IPS-20b (cell line): ENCODE measurements at regions not wholly inside any gene's neighbourhood (a gene's known extent, or its start where the extent isn't known, plus 50 kb on each side); places are given as distances from the start of the nearest gene placed in this dataset.

ENCODE experiments used
- H3K27ac ChIP-seq: one replicate; pipeline ENCODE4 v1.5.1; 2013; ENCODE audit warnings: low read length
- H3K27me3 ChIP-seq: 2 replicates; pipeline ENCODE4 v1.6.1; 2013; ENCODE audit warnings: mild to moderate bottlenecking, low read length, inconsistent platforms; ENCODE audit not compliant: insufficient read depth
- H3K36me3 ChIP-seq: 2 replicates; pipeline ENCODE4 v1.6.1; 2013; ENCODE audit warnings: low read depth, mild to moderate bottlenecking, inconsistent platforms, low read length, moderate library complexity; ENCODE audit not compliant: insufficient read depth
- H3K4me1 ChIP-seq: 2 replicates; pipeline ENCODE4 v1.6.1; 2013; ENCODE audit warnings: mild to moderate bottlenecking, control low read depth, inconsistent platforms, low read length, moderate library complexity; ENCODE audit not compliant: insufficient read depth
- H3K4me3 ChIP-seq: 2 replicates; pipeline ENCODE4 v1.5.1; 2013; ENCODE audit warnings: mild to moderate bottlenecking, low read length, inconsistent platforms
- H3K9ac ChIP-seq: 2 replicates; pipeline ENCODE4 v1.6.1; 2013; ENCODE audit warnings: low read depth, mild to moderate bottlenecking, inconsistent platforms, low read length, moderate library complexity
- H3K9me3 ChIP-seq: 2 replicates; pipeline ENCODE4 v1.6.1; 2013; ENCODE audit warnings: mild to moderate bottlenecking, low read depth, low read length, inconsistent platforms; ENCODE audit not compliant: insufficient read depth

DNA sequence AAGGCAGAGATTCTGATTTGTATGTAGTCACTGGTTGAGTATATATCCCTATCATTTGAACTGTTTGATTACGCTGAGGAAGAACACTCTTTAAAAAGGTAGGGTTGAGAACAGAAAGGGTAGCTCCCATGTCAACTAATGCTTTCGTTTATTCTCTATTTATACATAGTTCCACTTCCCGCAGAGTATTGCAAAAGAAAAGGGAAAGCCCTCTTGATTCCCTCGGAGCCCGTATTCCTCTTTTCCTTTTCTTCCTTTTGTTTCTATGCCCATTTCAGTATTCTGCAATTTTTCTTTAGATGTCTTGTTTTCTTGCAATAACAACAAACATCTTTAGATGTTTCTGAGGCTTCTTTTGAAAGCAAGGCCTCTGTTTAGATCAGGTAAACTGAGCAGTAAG, 78.2 kb downstream of the DNTTIP2 start:
- Histone ChIP-seq H3K4me1 (no peaks in the 10 kb centered on the region), H3K9me3 (no peaks in the 10 kb centered on the region), H3K36me3 (no peaks in the 10 kb centered on the region), H3K27ac (no peak overlapping the region), H3K4me3 (no peak overlapping the region), H3K9ac (no peak overlapping the region), H3K27me3 (no peaks in the 10 kb centered on the region)

DNA sequence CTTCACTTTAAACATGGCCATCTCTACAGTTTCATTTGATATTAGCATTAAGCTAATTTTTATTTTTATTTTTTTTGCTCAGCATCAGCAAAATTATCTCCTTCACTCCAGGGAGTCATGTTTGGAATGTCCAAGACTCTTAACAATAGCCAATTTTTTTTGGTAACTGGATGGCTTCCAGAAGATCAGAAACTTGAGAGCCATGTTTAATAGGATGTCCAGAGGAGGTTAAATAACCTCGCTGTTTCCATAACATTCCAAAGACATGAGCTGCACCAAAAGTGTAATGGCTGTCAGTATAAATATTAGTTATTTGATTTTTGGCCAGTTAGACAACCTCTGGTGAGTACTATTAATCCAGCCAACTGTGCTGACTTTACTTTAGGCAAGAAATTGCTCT, 80.7 kb downstream of the DNTTIP2 start:
- no peaks in the 10 kb centered on the region for H3K36me3 ChIP-seq
- no peaks in the 10 kb centered on the region for H3K27me3 ChIP-seq
- no peak overlapping the region for H3K4me3 ChIP-seq
- H3K9ac ChIP-seq: no peak overlapping the region
- no peaks in the 10 kb centered on the region for H3K9me3 ChIP-seq
- H3K4me1 ChIP-seq: no peaks in the 10 kb centered on the region
- H3K27ac ChIP-seq: no peak overlapping the region

GRCh38 chr1:93784538-93784937, 94.5 kb downstream of the DNTTIP2 start:
- H3K27ac ChIP-seq: no peak overlapping the region
- no peak overlapping the region for H3K9ac ChIP-seq
- 0 out of 2 replicates have a peak, but pooled peaks cover under 1% of the 10 kb centered on the region for H3K4me1 ChIP-seq
- no peaks in the 10 kb centered on the region; the same call in 1 of the 2 replicates for H3K9me3 ChIP-seq
- no peaks in the 10 kb centered on the region for H3K36me3 ChIP-seq
- H3K27me3 ChIP-seq: no peaks in the 10 kb centered on the region
- no peak overlapping the region for H3K4me3 ChIP-seq

GRCh38 chr1:93783876-93784275, 95.1 kb downstream of the DNTTIP2 start:
- Histone ChIP-seq H3K27ac (no peak overlapping the region), H3K4me3 (no peak overlapping the region), H3K36me3 (no peaks in the 10 kb centered on the region), H3K4me1 (no peaks in the 10 kb centered on the region), H3K27me3 (no peaks in the 10 kb centered on the region), H3K9me3 (no peaks in the 10 kb centered on the region; the same call in 1 of the 2 replicates), H3K9ac (no peak overlapping the region)

- no peaks in the 10 kb centered on the region for H3K9me3 ChIP-seq
- H3K27me3 ChIP-seq: no peaks in the 10 kb centered on the region
- H3K4me1 ChIP-seq: peaks cover 5% of the 10 kb centered on the region; the same call in 1 of the 2 replicates
- H3K27ac ChIP-seq: no peak overlapping the region
- no peak overlapping the region for H3K4me3 ChIP-seq
- no peaks in the 10 kb centered on the region for H3K36me3 ChIP-seq
- H3K9ac ChIP-seq: no peak overlapping the region
Measured at GRCh38 chr1:93779540-93780165, 98.0 kb upstream of the BCAR3 start.

- H3K4me3 ChIP-seq: no peak overlapping the region
- H3K36me3 ChIP-seq: no peaks in the 10 kb centered on the region
- H3K9ac ChIP-seq: no peak overlapping the region
- H3K4me1 ChIP-seq: peaks cover 5% of the 10 kb centered on the region; the same call in 1 of the 2 replicates
- no peaks in the 10 kb centered on the region for H3K9me3 ChIP-seq
- H3K27ac ChIP-seq: no peak overlapping the region
- no peaks in the 10 kb centered on the region for H3K27me3 ChIP-seq
Measured at GRCh38 chr1:93778457-93778856, 96.8 kb upstream of the BCAR3 start.

GRCh38 chr1:93777255-93777654, 95.6 kb upstream of the BCAR3 start:
- H3K27me3 ChIP-seq: no peaks in the 10 kb centered on the region
- no peaks in the 10 kb centered on the region for H3K9me3 ChIP-seq
- no peak overlapping the region for H3K27ac ChIP-seq
- H3K36me3 ChIP-seq: no peaks in the 10 kb centered on the region
- H3K4me3 ChIP-seq: no peak overlapping the region
- H3K4me1 ChIP-seq: peaks cover 5% of the 10 kb centered on the region; the same call in 1 of the 2 replicates
- H3K9ac ChIP-seq: no peak overlapping the region

- H3K27me3 ChIP-seq: no peaks in the 10 kb centered on the region
- peaks cover 5% of the 10 kb centered on the region; the same call in 1 of the 2 replicates for H3K4me1 ChIP-seq
- no peak overlapping the region for H3K9ac ChIP-seq
- H3K36me3 ChIP-seq: no peaks in the 10 kb centered on the region
- no peaks in the 10 kb centered on the region for H3K9me3 ChIP-seq
- H3K27ac ChIP-seq: no peak overlapping the region
- no peak overlapping the region for H3K4me3 ChIP-seq
Measured at GRCh38 chr1:93776728-93777127, 95.1 kb upstream of the BCAR3 start.

- no peaks in the 10 kb centered on the region for H3K36me3 ChIP-seq
- H3K4me3 ChIP-seq: no peak overlapping the region
- H3K9me3 ChIP-seq: no peaks in the 10 kb centered on the region
- H3K27ac ChIP-seq: no peak overlapping the region
- H3K4me1 ChIP-seq: peaks cover 5% of the 10 kb centered on the region; the same call in 1 of the 2 replicates
- no peak overlapping the region for H3K9ac ChIP-seq
- no peaks in the 10 kb centered on the region for H3K27me3 ChIP-seq
Measured at GRCh38 chr1:93775224-93775623, 93.6 kb upstream of the BCAR3 start.

- Histone ChIP-seq H3K4me1 (peaks cover 7% of the 10 kb centered on the region), H3K27me3 (no peaks in the 10 kb centered on the region), H3K9me3 (no peaks in the 10 kb centered on the region), H3K27ac (no peak overlapping the region), H3K9ac (no peak overlapping the region), H3K36me3 (no peaks in the 10 kb centered on the region), H3K4me3 (no peak overlapping the region)
Measured at GRCh38 chr1:93774707-93775106, 93.1 kb upstream of the BCAR3 start.

DNA sequence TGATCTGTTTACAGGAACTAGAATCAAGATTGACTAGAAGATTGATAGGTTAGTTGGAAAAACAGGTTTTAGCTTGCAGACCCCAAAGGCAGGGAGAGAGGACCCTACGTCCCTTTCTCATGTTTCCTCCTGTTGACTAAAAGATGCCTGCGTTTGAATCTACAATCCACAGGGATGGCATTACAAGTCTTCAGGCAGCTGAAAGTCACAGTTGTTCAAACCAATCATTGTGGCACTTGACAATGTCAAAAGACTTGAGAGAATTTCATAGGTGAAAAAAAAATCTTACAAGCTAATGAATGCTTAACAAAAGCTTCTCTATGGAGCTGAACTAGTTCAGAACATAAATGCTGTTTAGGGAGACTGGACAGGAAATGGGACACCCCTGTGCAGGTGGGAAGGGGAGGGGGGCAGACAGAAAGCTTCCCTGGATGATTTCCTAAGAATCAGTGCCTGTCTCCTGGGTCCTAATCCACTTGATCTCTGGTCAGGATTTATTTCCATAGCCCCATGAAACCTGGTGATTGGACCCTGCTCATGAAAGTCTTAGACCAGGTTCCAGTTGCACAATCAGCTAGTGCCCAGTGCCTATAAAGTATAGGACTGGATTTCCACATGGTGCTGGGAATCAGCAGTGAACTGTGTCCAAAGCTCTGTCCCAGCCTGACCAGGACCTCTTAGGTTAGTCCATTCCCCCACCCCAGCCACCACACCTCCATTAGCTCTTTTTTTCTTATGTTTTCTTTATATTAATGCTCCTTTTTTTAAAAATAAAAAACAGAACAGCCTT, 91.6 kb upstream of the BCAR3 start:
- H3K36me3 ChIP-seq: no peaks in the 10 kb centered on the region
- H3K9ac ChIP-seq: no peak overlapping the region

GRCh38 chr1:93771843-93772242, 90.2 kb upstream of the BCAR3 start:
- Histone ChIP-seq H3K27me3 (no peaks in the 10 kb centered on the region), H3K4me3 (no peak overlapping the region), H3K36me3 (no peaks in the 10 kb centered on the region), H3K9ac (no peak overlapping the region), H3K27ac (no peak overlapping the region), H3K4me1 (peaks cover 16% of the 10 kb centered on the region; the same call in 1 of the 2 replicates), H3K9me3 (no peaks in the 10 kb centered on the region)

More for the DNA sequence above, 91.6 kb upstream of the BCAR3 start:
- Histone ChIP-seq H3K27ac (no peak overlapping the region), H3K27me3 (no peaks in the 10 kb centered on the region), H3K9me3 (no peaks in the 10 kb centered on the region), H3K4me3 (no peak overlapping the region), H3K4me1 (peaks cover 15% of the 10 kb centered on the region; the same call in 1 of the 2 replicates)
